ENCODE measurements at regions not wholly inside any gene's neighbourhood (a gene's known extent, or its start where the extent isn't known, plus 50 kb on each side); places are given as distances from the start of the nearest gene placed in this dataset.

DNA sequence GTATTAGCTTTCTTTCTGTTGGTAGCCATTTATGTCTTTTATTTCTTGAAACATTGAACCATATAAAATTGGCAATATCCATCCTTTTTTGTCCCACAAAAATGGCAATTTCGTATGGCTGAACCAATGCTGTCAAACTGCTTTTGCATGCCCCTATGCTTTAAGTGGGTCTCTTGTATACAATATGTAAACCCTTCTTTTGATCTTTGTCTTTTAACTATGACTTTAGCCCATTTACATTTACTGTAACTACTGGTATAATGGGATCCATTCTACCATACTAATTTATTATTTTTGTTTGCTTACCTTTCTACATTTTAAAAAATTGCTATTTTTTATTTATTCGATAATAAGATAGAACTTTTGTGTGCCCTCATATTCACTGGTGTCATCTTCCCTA is 93.4 kb downstream of the TENT4A start:
- H3K9me3 Mint-ChIP-seq = peaks cover 31% of the 10 kb centered on the region
- no peaks in the 10 kb centered on the region for H3K4me1 Mint-ChIP-seq
- H3K36me3 Mint-ChIP-seq = peaks cover 10% of the 10 kb centered on the region; the same call in 1 of the 2 replicates
- POLR2A ChIA-PET = no interaction called here
- CTCF ChIA-PET = no interaction called here
- H3K27ac Mint-ChIP-seq = no peak overlapping the region
- TF ChIP-seq JAZF1 (CRISPR knock-in tag; IDR thresholded peaks at IDR 0.05) = no peak
- TF ChIP-seq, protein P1, sequence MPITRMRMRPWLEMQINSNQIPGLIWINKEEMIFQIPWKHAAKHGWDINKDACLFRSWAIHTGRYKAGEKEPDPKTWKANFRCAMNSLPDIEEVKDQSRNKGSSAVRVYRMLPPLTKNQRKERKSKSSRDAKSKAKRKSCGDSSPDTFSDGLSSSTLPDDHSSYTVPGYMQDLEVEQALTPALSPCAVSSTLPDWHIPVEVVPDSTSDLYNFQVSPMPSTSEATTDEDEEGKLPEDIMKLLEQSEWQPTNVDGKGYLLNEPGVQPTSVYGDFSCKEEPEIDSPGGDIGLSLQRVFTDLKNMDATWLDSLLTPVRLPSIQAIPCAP (CRISPR knock-in tag; IDR thresholded peaks at IDR 0.05) = no peak
- TF ChIP-seq ETV6 (CRISPR knock-in tag; IDR thresholded peaks at IDR 0.05) = no peak
- no peak for TF ChIP-seq NR2C2 (CRISPR knock-in tag; IDR thresholded peaks at IDR 0.05)
- no peak for TF ChIP-seq TCF7 (CRISPR knock-in tag; IDR thresholded peaks at IDR 0.05; ENCODE audit: low read depth)
- no peak for TF ChIP-seq ZNF396 (CRISPR knock-in tag; IDR thresholded peaks at IDR 0.05; ENCODE audit: borderline replicate concordance)
- TF ChIP-seq SMAD3 (CRISPR knock-in tag; IDR thresholded peaks at IDR 0.05; ENCODE audit: borderline replicate concordance) = no peak
- TF ChIP-seq, protein P2, sequence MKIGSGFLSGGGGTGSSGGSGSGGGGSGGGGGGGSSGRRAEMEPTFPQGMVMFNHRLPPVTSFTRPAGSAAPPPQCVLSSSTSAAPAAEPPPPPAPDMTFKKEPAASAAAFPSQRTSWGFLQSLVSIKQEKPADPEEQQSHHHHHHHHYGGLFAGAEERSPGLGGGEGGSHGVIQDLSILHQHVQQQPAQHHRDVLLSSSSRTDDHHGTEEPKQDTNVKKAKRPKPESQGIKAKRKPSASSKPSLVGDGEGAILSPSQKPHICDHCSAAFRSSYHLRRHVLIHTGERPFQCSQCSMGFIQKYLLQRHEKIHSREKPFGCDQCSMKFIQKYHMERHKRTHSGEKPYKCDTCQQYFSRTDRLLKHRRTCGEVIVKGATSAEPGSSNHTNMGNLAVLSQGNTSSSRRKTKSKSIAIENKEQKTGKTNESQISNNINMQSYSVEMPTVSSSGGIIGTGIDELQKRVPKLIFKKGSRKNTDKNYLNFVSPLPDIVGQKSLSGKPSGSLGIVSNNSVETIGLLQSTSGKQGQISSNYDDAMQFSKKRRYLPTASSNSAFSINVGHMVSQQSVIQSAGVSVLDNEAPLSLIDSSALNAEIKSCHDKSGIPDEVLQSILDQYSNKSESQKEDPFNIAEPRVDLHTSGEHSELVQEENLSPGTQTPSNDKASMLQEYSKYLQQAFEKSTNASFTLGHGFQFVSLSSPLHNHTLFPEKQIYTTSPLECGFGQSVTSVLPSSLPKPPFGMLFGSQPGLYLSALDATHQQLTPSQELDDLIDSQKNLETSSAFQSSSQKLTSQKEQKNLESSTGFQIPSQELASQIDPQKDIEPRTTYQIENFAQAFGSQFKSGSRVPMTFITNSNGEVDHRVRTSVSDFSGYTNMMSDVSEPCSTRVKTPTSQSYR (CRISPR knock-in tag; IDR thresholded peaks at IDR 0.05) = no peak
- TF ChIP-seq, protein P3, sequence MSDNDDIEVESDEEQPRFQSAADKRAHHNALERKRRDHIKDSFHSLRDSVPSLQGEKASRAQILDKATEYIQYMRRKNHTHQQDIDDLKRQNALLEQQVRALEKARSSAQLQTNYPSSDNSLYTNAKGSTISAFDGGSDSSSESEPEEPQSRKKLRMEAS (CRISPR knock-in tag; IDR thresholded peaks at IDR 0.05) = no peak
- TF ChIP-seq, protein P4, sequence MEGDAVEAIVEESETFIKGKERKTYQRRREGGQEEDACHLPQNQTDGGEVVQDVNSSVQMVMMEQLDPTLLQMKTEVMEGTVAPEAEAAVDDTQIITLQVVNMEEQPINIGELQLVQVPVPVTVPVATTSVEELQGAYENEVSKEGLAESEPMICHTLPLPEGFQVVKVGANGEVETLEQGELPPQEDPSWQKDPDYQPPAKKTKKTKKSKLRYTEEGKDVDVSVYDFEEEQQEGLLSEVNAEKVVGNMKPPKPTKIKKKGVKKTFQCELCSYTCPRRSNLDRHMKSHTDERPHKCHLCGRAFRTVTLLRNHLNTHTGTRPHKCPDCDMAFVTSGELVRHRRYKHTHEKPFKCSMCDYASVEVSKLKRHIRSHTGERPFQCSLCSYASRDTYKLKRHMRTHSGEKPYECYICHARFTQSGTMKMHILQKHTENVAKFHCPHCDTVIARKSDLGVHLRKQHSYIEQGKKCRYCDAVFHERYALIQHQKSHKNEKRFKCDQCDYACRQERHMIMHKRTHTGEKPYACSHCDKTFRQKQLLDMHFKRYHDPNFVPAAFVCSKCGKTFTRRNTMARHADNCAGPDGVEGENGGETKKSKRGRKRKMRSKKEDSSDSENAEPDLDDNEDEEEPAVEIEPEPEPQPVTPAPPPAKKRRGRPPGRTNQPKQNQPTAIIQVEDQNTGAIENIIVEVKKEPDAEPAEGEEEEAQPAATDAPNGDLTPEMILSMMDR (IDR thresholded peaks at IDR 0.05) = no peak
- no peak for TF ChIP-seq ZNF263 (CRISPR knock-in tag; IDR thresholded peaks at IDR 0.05; ENCODE audit: low read depth)
- TF ChIP-seq NR3C1 (CRISPR knock-in tag; conservative IDR thresholded peaks at IDR 0.05; ENCODE audit: low read depth) = no peak
- TF ChIP-seq NFATC4 (CRISPR knock-in tag; IDR thresholded peaks at IDR 0.05) = no peak
- no peak for TF ChIP-seq NR1H2 (CRISPR knock-in tag; IDR thresholded peaks at IDR 0.05)
- TF ChIP-seq ATF1 (CRISPR knock-in tag; IDR thresholded peaks at IDR 0.05) = no peak
- TF ChIP-seq, protein P5, sequence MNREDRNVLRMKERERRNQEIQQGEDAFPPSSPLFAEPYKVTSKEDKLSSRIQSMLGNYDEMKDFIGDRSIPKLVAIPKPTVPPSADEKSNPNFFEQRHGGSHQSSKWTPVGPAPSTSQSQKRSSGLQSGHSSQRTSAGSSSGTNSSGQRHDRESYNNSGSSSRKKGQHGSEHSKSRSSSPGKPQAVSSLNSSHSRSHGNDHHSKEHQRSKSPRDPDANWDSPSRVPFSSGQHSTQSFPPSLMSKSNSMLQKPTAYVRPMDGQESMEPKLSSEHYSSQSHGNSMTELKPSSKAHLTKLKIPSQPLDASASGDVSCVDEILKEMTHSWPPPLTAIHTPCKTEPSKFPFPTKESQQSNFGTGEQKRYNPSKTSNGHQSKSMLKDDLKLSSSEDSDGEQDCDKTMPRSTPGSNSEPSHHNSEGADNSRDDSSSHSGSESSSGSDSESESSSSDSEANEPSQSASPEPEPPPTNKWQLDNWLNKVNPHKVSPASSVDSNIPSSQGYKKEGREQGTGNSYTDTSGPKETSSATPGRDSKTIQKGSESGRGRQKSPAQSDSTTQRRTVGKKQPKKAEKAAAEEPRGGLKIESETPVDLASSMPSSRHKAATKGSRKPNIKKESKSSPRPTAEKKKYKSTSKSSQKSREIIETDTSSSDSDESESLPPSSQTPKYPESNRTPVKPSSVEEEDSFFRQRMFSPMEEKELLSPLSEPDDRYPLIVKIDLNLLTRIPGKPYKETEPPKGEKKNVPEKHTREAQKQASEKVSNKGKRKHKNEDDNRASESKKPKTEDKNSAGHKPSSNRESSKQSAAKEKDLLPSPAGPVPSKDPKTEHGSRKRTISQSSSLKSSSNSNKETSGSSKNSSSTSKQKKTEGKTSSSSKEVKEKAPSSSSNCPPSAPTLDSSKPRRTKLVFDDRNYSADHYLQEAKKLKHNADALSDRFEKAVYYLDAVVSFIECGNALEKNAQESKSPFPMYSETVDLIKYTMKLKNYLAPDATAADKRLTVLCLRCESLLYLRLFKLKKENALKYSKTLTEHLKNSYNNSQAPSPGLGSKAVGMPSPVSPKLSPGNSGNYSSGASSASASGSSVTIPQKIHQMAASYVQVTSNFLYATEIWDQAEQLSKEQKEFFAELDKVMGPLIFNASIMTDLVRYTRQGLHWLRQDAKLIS (CRISPR knock-in tag; IDR thresholded peaks at IDR 0.05; ENCODE audit: borderline replicate concordance) = no peak
- TF ChIP-seq, protein P6, sequence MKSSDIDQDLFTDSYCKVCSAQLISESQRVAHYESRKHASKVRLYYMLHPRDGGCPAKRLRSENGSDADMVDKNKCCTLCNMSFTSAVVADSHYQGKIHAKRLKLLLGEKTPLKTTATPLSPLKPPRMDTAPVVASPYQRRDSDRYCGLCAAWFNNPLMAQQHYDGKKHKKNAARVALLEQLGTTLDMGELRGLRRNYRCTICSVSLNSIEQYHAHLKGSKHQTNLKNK (CRISPR knock-in tag; IDR thresholded peaks at IDR 0.05) = no peak
- no peak for TF ChIP-seq EMX1 (CRISPR knock-in tag; IDR thresholded peaks at IDR 0.05)
- DNase-seq (ENCODE audit: low spot score) (no peak), ATAC-seq (no peak)
- H3K27me3 Mint-ChIP-seq (ENCODE audit: low read depth) = peaks cover 11% of the 10 kb centered on the region; the same call in 1 of the 2 replicates
- no peak overlapping the region for H3K4me3 Mint-ChIP-seq
